ENCODE measurements at regions not wholly inside any gene's neighbourhood (a gene's known extent, or its start where the extent isn't known, plus 50 kb on each side); places are given as distances from the start of the nearest gene placed in this dataset.

DNA sequence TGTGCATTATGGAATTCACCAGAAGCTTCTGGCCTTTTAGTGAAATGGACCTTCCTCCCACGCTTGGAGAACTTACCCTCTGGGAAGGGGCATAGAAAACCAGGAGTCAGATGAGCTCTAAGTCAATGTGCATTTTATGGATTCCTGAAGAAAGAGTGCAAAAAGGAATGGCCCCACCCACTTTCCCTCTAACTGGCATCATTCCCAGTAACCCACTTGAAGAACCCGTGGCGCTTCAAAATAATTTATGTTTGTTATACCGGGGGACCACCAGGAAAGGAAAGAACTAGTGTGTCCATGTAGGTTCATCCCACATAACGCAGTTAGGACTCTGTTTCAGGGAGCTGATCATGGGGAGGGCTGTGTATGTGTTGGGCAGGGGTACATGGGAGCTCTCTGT lies 1153.4 kb downstream of the TMEM121 start:
- TF ChIP-seq, protein P1, sequence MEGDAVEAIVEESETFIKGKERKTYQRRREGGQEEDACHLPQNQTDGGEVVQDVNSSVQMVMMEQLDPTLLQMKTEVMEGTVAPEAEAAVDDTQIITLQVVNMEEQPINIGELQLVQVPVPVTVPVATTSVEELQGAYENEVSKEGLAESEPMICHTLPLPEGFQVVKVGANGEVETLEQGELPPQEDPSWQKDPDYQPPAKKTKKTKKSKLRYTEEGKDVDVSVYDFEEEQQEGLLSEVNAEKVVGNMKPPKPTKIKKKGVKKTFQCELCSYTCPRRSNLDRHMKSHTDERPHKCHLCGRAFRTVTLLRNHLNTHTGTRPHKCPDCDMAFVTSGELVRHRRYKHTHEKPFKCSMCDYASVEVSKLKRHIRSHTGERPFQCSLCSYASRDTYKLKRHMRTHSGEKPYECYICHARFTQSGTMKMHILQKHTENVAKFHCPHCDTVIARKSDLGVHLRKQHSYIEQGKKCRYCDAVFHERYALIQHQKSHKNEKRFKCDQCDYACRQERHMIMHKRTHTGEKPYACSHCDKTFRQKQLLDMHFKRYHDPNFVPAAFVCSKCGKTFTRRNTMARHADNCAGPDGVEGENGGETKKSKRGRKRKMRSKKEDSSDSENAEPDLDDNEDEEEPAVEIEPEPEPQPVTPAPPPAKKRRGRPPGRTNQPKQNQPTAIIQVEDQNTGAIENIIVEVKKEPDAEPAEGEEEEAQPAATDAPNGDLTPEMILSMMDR (conservative IDR thresholded peaks at IDR 0.05; ENCODE audit: low read depth, low read length) = no peak
- no peak for TF ChIP-seq EZH2phosphoT487 (IDR thresholded peaks at IDR 0.05; ENCODE audit: borderline replicate concordance, low read length)
